ENCODE measurements at regions not wholly inside any gene's neighbourhood (a gene's known extent, or its start where the extent isn't known, plus 50 kb on each side); places are given as distances from the start of the nearest gene placed in this dataset.

DNA sequence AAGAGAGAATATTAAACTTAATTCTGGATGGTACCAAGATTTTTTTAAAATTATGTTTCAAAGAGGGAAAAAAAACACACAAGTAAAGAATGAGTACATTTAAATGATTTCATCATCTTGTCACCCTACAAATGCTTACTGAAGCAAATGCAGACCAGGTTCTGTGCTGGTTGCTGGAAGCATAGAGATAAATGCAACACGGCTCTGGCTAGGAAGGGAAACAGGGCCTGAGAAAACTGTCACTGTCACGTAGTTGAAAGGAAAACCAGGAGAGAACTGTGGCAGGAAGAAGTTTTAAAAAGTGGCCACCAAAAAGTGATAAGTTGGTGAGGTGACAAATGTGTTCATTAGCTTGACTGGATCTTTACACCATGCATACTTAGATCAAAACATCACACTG lies 336.9 kb upstream of the NFIA start:
- no peak overlapping the region for H3K27ac ChIP-seq
- H3K4me1 ChIP-seq = no peaks in the 10 kb centered on the region
- DNase-seq (no peak), ATAC-seq (no peak)
- intact Hi-C loops (cut with DNase I) = no loop called here
- H3K36me3 ChIP-seq = no peaks in the 10 kb centered on the region
- H3K27me3 ChIP-seq (ENCODE audit: low read depth) = no peaks in the 10 kb centered on the region
- H3K4me3 ChIP-seq = no peak overlapping the region
- no peaks in the 10 kb centered on the region for H3K9me3 ChIP-seq
- TF ChIP-seq, protein P1, sequence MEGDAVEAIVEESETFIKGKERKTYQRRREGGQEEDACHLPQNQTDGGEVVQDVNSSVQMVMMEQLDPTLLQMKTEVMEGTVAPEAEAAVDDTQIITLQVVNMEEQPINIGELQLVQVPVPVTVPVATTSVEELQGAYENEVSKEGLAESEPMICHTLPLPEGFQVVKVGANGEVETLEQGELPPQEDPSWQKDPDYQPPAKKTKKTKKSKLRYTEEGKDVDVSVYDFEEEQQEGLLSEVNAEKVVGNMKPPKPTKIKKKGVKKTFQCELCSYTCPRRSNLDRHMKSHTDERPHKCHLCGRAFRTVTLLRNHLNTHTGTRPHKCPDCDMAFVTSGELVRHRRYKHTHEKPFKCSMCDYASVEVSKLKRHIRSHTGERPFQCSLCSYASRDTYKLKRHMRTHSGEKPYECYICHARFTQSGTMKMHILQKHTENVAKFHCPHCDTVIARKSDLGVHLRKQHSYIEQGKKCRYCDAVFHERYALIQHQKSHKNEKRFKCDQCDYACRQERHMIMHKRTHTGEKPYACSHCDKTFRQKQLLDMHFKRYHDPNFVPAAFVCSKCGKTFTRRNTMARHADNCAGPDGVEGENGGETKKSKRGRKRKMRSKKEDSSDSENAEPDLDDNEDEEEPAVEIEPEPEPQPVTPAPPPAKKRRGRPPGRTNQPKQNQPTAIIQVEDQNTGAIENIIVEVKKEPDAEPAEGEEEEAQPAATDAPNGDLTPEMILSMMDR (IDR thresholded peaks at IDR 0.05) = no peak

DNA sequence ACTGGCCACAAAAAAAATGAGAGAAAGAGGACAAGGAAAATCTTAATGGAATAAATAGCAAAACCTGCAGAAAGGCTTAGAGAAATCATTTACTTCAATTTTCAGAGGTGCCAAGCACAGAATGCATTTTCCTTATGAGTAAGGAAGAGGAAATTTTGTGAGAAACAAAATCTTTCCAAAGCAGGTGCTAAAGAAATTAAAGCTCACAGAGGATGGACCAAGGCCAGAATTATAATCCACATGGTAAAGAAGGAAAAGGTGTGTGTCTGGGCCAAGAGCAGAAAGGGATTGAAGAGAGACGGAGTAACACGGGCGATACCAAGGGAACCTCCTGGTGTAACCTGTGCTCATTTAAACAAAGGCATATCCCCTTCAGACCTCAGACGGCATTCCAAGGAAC lies 340.0 kb upstream of the NFIA start:
- Histone ChIP-seq H3K9me3 (no peaks in the 10 kb centered on the region), H3K27ac (no peak overlapping the region), H3K4me1 (no peaks in the 10 kb centered on the region), H3K36me3 (no peaks in the 10 kb centered on the region), H3K27me3 (ENCODE audit: low read depth) (no peaks in the 10 kb centered on the region), H3K4me3 (no peak overlapping the region)
- ATAC-seq = no peak
- no peak for DNase-seq
- intact Hi-C loops (cut with DNase I) = no loop called here
- TF ChIP-seq, protein P1 (IDR thresholded peaks at IDR 0.05) = no peak

DNA sequence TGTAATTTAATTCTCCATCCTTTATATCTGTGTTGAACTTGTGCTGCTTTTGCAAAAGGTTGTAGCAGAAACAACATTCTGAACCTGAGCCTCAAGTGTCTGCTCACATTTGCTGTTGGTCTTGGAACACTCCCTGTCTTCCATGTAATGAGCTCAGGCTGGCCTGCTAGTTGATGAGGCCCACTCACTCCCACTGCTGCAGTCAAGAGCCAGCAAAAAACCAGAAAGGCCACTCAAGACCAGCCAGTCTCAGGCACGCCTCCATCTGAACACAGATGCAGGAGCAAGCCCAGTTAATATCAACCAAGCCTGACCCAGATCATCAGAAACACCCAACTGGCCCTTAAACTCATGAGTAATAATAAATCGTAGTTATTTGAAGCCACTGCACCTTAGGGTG lies 342.2 kb upstream of the NFIA start:
- Histone ChIP-seq H3K27me3 (ENCODE audit: low read depth) (no peaks in the 10 kb centered on the region), H3K36me3 (no peaks in the 10 kb centered on the region), H3K9me3 (no peaks in the 10 kb centered on the region), H3K27ac (no peak overlapping the region), H3K4me3 (no peak overlapping the region), H3K4me1 (no peaks in the 10 kb centered on the region)
- TF ChIP-seq, protein P1 (IDR thresholded peaks at IDR 0.05) = no peak
- DNase-seq (no peak), ATAC-seq (no peak)
- intact Hi-C loops (cut with DNase I) = no loop called here

DNA sequence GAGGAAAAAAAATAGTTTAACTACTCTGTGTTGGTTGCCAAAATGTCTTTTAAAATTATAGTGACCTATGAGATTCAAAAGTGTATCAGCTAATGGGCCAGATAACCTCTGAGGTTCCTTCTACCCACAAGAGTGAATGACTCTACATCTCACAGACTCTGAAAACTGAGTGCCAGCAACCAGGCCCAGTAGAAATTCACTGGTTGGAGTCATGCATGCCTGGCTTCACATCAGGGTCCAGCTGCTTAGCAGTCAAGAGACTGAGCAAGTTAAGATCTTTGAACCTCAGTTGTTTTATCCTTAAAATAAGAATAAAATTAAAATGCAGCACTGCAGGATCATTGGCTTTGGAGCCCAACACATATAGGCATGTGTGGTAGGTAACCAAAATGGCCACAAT lies 342.6 kb upstream of the NFIA start:
- intact Hi-C loops (cut with DNase I) = no loop called here
- Histone ChIP-seq H3K36me3 (no peaks in the 10 kb centered on the region), H3K9me3 (no peaks in the 10 kb centered on the region), H3K27ac (no peak overlapping the region), H3K4me3 (no peak overlapping the region), H3K27me3 (ENCODE audit: low read depth) (no peaks in the 10 kb centered on the region), H3K4me1 (no peaks in the 10 kb centered on the region)
- TF ChIP-seq, protein P1 (IDR thresholded peaks at IDR 0.05) = no peak
- ATAC-seq (no peak), DNase-seq (no peak)

DNA sequence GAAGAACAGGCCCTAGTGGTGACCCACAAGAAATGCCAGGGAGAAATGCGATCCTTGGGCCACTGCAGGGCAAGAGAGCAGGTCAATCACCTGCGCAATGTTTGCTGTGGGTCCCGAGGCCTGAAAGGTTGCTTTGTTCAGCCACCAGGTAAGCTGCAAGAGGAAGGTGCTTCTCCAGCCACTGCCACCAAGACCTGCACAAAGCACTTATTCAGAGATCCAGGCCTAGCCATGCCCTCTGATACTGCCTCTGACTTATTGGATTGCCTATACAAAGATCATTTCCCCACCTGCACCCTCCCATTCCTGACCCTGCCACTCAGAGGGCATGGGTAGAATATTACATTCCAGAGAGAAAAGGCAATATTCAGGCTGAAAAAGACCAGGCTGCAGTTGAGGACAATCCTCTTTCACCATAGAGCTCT lies 349.4 kb upstream of the NFIA start:
- intact Hi-C loops (cut with DNase I) = no loop called here
- DNase-seq (no peak), ATAC-seq (no peak)
- Histone ChIP-seq H3K4me3 (no peak overlapping the region), H3K4me1 (no peaks in the 10 kb centered on the region), H3K27ac (no peak overlapping the region), H3K27me3 (ENCODE audit: low read depth) (no peaks in the 10 kb centered on the region), H3K36me3 (no peaks in the 10 kb centered on the region), H3K9me3 (no peaks in the 10 kb centered on the region)
- TF ChIP-seq, protein P1 (IDR thresholded peaks at IDR 0.05) = no peak

DNA sequence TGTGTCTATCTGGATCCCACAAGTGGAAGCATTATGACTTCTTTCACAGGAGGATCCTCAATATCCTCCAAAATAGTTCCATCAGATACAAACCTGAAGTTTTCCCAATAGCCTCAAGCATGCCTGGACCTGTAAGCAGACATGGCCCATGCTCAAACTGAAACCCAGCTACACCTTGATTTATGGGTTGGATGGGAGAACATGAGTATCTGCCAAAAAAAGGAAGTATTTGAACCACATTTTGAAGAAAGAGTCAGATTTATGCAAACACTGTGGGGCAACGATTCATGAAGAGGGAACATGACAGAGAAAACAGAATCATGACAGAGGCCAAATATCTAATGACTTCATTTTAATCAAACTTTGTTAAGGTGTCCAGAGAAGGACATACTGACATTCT lies 351.0 kb upstream of the NFIA start:
- ATAC-seq (no peak), DNase-seq (no peak)
- H3K4me1 ChIP-seq = no peaks in the 10 kb centered on the region
- no peak overlapping the region for H3K27ac ChIP-seq
- H3K27me3 ChIP-seq (ENCODE audit: low read depth) = no peaks in the 10 kb centered on the region
- H3K4me3 ChIP-seq = no peak overlapping the region
- no peaks in the 10 kb centered on the region for H3K9me3 ChIP-seq
- TF ChIP-seq, protein P1 (IDR thresholded peaks at IDR 0.05) = no peak
- intact Hi-C loops (cut with DNase I) = no loop called here
- no peaks in the 10 kb centered on the region for H3K36me3 ChIP-seq
